ENCODE measurements at regions not wholly inside any gene's neighbourhood (a gene's known extent, or its start where the extent isn't known, plus 50 kb on each side); places are given as distances from the start of the nearest gene placed in this dataset.
"Not testable (repeated sequence)": the region's sequence is repeated elsewhere in the genome, so short reads cannot be mapped to it uniquely, and the experiment has no call there.

DNA sequence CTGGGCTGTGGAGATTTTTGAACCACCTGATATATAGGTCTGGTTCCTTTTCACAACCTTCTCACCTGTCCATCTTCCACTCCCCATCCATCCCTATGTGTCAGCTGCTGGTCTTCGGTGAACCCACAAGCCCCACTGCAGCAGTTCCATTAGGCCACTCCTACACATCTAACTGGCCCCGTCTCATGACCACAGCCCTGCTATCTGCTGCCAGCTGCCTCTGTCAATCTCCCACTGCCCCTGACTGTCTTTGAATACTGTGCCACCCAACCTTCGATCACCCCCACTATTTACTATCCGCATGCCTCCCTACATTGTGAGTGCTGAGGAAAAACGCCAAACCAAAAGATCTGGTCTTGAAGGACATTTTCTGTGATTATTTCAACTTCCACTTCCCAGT, 795.4 kb downstream of the IGSF11 start:
- Mint-ChIP-seq H3K4me1 (ENCODE audit: low read depth) (no peaks in the 10 kb centered on the region), H3K36me3 (no peaks in the 10 kb centered on the region), H3K27ac (no peak overlapping the region), H3K9me3 (no peaks in the 10 kb centered on the region), H3K4me3 (no peak overlapping the region), H3K27me3 (no peaks in the 10 kb centered on the region)
- intact Hi-C loops (cut with micrococcal nuclease): no loop called here
- no peak for DNase-seq
- ChIA-PET CTCF (no interaction called here), POLR2A (no interaction called here)

DNA sequence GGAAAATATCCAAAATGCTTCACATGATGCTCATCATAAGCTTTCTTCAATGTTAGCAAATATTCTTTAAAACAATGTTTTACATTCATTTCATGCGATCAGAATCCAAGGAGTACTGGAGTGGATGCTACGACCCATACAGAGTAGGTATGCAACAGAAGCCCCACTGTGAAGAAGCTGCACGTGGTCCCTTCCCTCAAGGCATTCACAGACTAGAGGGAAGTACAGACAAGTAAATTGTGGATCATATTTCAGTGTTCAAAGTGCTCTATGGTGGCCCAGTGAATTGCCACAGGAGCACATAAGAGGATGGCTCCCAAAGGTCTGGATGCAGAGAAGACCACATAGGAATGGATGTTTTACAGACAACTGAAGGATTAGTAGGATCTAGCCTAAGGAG, 789.9 kb downstream of the IGSF11 start:
- Mint-ChIP-seq H3K9me3 (peaks cover 2% of the 10 kb centered on the region), H3K27ac (no peak overlapping the region), H3K27me3 (no peaks in the 10 kb centered on the region), H3K36me3 (no peaks in the 10 kb centered on the region), H3K4me1 (ENCODE audit: low read depth) (no peaks in the 10 kb centered on the region), H3K4me3 (no peak overlapping the region)
- intact Hi-C loops (cut with micrococcal nuclease): no loop called here
- no peak for DNase-seq
- ChIA-PET CTCF (no interaction called here), POLR2A (interaction anchor here (0.5 kb wide), 1 partner anchor 32 kb away, joined by 3 read pairs; no protein-coding TSS in a partner anchor)

DNA sequence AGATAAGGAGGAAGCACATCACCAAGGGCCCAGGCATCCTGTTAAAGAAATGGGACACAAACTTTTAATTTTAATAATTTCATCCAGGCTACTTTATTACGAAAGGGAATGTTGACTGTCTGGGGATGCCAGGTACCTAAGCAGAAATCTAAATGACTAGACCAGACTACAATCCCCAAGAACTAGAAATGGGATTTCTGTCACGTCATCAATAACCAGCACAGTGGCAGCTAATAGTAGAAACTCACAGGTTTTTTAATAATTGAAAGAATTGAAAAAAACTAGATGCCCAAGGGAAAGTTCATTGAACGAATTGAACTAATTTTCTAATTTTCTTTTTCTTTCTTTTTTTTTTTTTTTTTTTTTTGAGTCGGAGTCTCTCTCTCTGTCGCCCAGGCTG, 789.3 kb downstream of the IGSF11 start:
- ChIA-PET POLR2A (interaction anchor here (0.5 kb wide), 1 partner anchor 31 kb away, joined by 3 read pairs; no protein-coding TSS in a partner anchor), CTCF (no interaction called here)
- no peak overlapping the region for H3K4me3 Mint-ChIP-seq
- no peaks in the 10 kb centered on the region for H3K4me1 Mint-ChIP-seq (ENCODE audit: low read depth)
- intact Hi-C loops (cut with micrococcal nuclease): no loop called here
- no peak overlapping the region for H3K27ac Mint-ChIP-seq
- H3K9me3 Mint-ChIP-seq: peaks cover 2% of the 10 kb centered on the region
- H3K27me3 Mint-ChIP-seq: no peaks in the 10 kb centered on the region
- no peaks in the 10 kb centered on the region for H3K36me3 Mint-ChIP-seq
- DNase-seq: no peak

DNA sequence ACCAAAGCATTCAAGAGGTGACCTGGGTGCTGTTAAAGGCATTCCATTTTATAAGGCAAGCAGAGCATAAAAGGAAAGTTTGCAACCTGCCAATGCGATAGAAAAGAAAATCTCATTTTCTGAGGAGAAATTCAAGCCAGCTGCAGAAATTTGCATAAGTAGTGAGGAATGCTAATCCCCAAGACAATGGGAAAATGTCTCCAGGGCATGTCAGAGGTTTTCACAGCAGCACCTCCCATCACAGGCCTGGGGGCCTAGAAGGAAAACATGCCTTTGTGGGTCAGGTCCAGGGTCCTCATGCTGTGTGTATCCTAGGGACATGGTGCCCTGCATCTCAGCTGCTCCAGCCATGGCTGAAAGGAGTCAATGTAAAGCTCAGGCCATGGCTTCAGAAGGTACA, 775.8 kb downstream of the IGSF11 start:
- CTCF ChIA-PET; H3K27ac Mint-ChIP-seq; H3K27me3 Mint-ChIP-seq; POLR2A ChIA-PET; DNase-seq; H3K36me3 Mint-ChIP-seq; H3K4me1 Mint-ChIP-seq (ENCODE audit: low read depth); H3K4me3 Mint-ChIP-seq; intact Hi-C loops (cut with micrococcal nuclease): not testable (repeated sequence)
- peaks cover 16% of the 10 kb centered on the region for H3K9me3 Mint-ChIP-seq

DNA sequence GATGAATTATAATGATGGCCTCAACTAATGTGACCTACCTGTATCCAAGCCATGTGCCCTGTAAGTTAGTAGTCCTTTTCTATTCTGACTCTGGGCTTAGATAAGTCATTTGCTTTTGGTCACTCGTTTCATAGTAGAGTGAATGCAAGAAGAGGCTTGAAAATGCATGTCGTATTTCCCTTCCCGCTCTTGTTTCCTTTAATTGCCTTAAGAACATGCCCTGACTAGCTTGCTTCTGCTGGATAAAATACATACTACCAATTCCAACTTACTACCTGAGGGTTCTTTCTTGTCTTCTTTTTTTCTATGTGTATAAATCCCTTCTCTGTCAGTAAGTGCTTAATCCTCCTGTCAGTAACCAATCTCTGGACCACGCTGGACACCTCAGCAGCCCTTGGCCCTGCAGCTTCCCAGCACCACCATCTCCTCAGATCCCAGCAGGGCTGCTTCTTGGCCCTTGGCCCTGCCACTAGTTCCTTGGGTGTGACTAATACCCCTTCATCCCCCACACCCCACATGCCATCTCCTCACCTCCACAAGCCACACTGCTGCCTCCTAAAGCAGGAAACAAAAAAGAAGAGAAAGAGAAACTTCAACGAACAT, 771.7 kb downstream of the IGSF11 start:
- DNase-seq: no peak
- Mint-ChIP-seq H3K4me1 (ENCODE audit: low read depth) (no peaks in the 10 kb centered on the region), H3K9me3 (peaks cover 22% of the 10 kb centered on the region), H3K36me3 (no peaks in the 10 kb centered on the region), H3K4me3 (no peak overlapping the region), H3K27ac (no peak overlapping the region), H3K27me3 (no peaks in the 10 kb centered on the region)
- ChIA-PET POLR2A (no interaction called here), CTCF (no interaction called here)
- intact Hi-C loops (cut with micrococcal nuclease): no loop called here

DNA sequence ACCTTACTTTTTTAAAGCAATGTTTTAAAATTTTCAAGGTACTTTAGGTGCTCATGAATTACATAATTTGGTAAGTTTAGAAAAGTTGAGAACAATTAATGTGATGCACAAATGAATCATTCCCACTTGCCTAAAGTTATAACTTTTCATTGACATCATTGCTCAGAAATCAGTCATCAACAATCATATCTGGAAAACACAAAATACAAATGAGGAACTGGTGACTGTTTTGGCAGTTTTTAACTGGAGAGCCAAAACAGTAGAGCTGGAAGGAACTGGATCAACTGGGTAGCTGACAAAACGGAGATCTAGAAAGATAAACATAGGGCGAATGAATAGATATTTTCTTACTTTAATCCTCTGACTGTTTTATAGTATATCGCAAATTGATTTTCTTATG, 767.1 kb downstream of the IGSF11 start:
- Mint-ChIP-seq H3K9me3 (peaks cover 19% of the 10 kb centered on the region), H3K4me3 (no peak overlapping the region), H3K27me3 (no peaks in the 10 kb centered on the region), H3K4me1 (ENCODE audit: low read depth) (no peaks in the 10 kb centered on the region), H3K27ac (no peak overlapping the region), H3K36me3 (no peaks in the 10 kb centered on the region)
- intact Hi-C loops (cut with micrococcal nuclease): no loop called here
- DNase-seq: no peak
- ChIA-PET CTCF (no interaction called here), POLR2A (no interaction called here)

DNA sequence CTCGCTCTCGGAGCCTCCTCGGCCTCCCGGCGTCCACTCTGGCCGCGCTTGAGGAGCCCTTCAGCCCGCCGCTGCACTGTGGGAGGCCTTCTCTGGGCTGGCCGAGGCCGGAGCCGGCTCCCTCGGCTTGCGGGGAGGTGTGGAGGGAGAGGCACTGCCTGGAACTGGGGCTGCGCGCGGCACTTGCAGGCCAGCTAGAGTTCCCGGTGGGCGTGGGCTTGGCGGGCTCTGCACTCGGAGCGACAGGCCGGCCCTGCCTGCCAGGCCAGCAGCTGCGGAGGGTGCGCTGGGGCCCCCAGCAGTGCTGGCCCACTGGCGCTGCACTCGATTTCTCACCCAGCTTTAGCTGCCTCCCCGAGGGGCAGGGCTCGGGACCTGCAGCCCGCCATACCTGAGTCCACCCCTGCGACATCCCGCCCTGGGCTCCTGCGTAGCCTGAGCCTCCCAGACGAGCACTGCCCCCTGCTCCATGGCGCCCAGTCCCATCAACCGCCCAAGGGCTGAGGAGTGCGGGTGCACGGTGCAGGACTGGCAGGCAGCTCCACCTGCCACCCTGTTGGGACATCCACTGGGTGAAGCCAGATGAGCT, 765.0 kb downstream of the IGSF11 start:
- CTCF ChIA-PET: no interaction called here
- DNase-seq: no peak
- Mint-ChIP-seq H3K36me3 (no peaks in the 10 kb centered on the region), H3K9me3 (peaks cover 14% of the 10 kb centered on the region), H3K4me3 (no peak overlapping the region), H3K27me3 (no peaks in the 10 kb centered on the region), H3K27ac (no peak overlapping the region), H3K4me1 (ENCODE audit: low read depth) (no peaks in the 10 kb centered on the region)
- POLR2A ChIA-PET: no interaction called here
- intact Hi-C loops (cut with micrococcal nuclease): no loop called here

DNA sequence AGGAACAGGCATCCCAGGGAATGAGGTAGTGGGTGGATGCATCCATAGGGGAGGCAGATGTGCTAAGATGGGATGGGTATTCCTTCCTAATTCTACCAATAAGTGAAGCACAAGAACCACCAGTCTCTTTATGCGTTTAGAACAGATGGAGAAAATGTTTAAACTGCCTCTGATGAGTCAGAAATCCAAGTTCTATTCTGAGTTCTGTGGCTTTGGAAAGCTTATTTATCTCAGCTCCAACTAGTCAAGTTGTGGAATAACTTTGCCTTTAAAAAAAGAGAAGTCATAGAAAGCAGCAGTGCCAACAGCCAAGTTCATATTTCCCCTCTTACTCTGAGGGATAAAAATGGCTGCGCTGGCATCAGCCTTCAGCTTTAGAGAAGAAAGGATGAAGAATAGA, 761.7 kb downstream of the IGSF11 start:
- Mint-ChIP-seq H3K4me1 (ENCODE audit: low read depth) (no peaks in the 10 kb centered on the region), H3K27me3 (no peaks in the 10 kb centered on the region), H3K4me3 (no peak overlapping the region), H3K27ac (no peak overlapping the region), H3K9me3 (peaks cover 12% of the 10 kb centered on the region), H3K36me3 (no peaks in the 10 kb centered on the region)
- ChIA-PET POLR2A (no interaction called here), CTCF (no interaction called here)
- no peak for DNase-seq
- intact Hi-C loops (cut with micrococcal nuclease): no loop called here

DNA sequence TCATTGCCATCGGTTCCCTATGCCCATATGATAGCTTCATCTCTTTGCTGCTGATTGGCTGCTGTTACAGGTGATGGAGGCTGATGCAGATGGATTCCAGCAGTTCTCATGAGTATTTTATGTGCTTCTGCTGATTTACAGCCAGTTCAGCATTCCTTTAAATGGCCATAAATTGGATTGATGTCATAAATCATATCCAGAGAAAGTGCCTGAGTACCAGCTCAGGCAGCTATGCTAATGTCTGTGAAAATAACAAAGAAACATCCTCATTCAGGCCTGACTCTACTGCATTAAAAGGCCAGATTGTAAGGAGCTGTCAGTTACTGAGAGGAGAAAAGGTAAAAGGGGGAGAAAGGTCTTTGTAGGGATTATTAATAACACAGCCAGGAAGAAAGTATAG, 756.8 kb downstream of the IGSF11 start:
- Mint-ChIP-seq H3K9me3 (peaks cover 10% of the 10 kb centered on the region), H3K27ac (no peak overlapping the region), H3K4me3 (no peak overlapping the region), H3K36me3 (no peaks in the 10 kb centered on the region), H3K27me3 (no peaks in the 10 kb centered on the region), H3K4me1 (ENCODE audit: low read depth) (no peaks in the 10 kb centered on the region)
- no peak for DNase-seq
- POLR2A ChIA-PET: no interaction called here
- CTCF ChIA-PET: no interaction called here
- intact Hi-C loops (cut with micrococcal nuclease): no loop called here

DNA sequence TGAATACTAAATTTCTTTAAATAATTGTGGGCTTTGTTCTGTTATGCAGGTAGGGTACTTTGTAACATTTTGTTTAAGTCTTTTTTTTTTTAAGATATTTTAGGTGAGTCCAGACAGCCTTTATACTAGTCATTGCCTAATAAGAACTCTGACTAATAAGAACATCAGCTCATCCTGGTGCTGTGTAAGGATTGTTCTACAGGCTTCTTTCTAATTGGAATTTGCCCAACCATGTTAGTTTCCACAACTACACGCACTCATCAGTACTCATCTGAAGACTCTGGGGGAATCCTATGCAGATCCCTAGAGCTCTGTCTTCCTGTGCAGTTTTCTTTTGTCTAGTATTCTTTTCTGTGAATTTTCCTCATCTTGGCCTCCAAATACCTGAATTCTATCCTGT, 741.8 kb downstream of the IGSF11 start:
- intact Hi-C loops (cut with micrococcal nuclease): no loop called here

DNA sequence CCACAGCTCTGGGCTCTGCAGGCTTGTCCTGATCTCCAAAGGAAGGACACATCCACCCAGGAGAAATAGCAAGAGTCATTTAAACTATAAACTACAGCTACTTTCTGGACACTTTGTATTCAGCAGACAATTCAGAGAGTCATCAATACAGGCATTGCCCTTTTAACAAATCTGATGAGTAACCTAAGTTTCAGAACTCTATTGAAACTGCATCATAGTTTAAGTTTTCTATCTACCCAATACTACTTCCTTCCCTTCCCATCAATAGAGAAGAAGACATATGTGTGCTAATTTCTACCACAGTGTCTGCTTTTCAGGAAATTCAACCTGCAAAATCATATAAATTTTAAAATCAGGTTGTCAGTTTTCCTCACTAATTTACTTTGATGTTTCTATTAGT, 736.5 kb downstream of the IGSF11 start:
- H3K27me3 Mint-ChIP-seq: no peaks in the 10 kb centered on the region
- H3K27ac Mint-ChIP-seq: no peak overlapping the region
- H3K9me3 Mint-ChIP-seq: peaks cover 4% of the 10 kb centered on the region
- H3K36me3 Mint-ChIP-seq: no peaks in the 10 kb centered on the region
- DNase-seq: no peak
- H3K4me3 Mint-ChIP-seq: no peak overlapping the region
- intact Hi-C loops (cut with micrococcal nuclease): no loop called here
- POLR2A ChIA-PET: no interaction called here
- CTCF ChIA-PET: no interaction called here
- no peaks in the 10 kb centered on the region for H3K4me1 Mint-ChIP-seq (ENCODE audit: low read depth)

More for the DNA sequence above, 741.8 kb downstream of the IGSF11 start:
- no peaks in the 10 kb centered on the region for H3K27me3 Mint-ChIP-seq
- no peaks in the 10 kb centered on the region for H3K36me3 Mint-ChIP-seq
- H3K4me3 Mint-ChIP-seq: no peak overlapping the region
- no peaks in the 10 kb centered on the region for H3K4me1 Mint-ChIP-seq (ENCODE audit: low read depth)
- POLR2A ChIA-PET: no interaction called here
- H3K27ac Mint-ChIP-seq: no peak overlapping the region
- peaks cover 15% of the 10 kb centered on the region for H3K9me3 Mint-ChIP-seq
- CTCF ChIA-PET: no interaction called here
- no peak for DNase-seq

DNA sequence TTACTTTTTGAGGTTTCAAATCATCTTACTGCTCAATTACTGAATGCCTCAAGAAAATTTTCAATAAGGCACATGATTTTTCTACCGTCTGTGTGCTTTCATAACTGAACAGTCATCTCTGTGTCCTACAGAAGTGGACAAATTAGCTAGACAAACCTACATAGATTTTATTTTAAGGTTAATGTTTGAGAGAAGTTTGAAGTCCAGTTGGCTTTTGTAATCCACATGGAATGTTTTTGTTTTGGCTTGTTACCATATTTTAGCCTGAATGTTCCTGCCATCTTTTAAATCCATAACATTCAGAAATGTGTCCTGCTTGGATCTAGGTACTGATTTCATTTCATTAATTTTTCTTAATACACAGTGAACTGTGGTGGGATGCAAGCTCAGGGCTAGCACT, 730.1 kb downstream of the IGSF11 start:
- Mint-ChIP-seq H3K27me3 (no peaks in the 10 kb centered on the region), H3K36me3 (no peaks in the 10 kb centered on the region), H3K27ac (no peak overlapping the region), H3K9me3 (no peaks in the 10 kb centered on the region), H3K4me3 (no peak overlapping the region), H3K4me1 (ENCODE audit: low read depth) (no peaks in the 10 kb centered on the region)
- intact Hi-C loops (cut with micrococcal nuclease): no loop called here
- ChIA-PET POLR2A (no interaction called here), CTCF (no interaction called here)
- DNase-seq: no peak

DNA sequence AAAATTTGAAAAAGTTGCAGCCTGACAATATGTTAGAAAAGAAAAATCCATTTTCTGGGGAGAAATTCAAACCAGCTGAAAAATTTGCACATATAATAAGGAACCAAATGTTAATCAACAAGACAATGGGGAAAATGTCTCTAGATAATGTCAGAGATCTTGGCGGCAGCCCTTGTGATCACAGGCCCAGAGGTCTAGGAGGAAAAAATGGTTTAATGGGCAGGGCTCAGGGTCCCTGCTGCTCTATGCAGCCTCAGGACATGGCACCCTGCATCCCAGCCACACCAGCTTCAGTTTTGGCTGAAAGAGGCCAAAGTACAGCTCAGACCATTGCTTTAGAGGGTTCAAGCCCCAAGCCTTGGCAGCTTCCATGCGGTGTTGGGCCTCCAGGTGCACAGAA, 701.9 kb downstream of the IGSF11 start:
- H3K9me3 Mint-ChIP-seq: peaks cover 32% of the 10 kb centered on the region
- H3K36me3 Mint-ChIP-seq: no peaks in the 10 kb centered on the region
- intact Hi-C loops (cut with micrococcal nuclease): no loop called here
- H3K27me3 Mint-ChIP-seq: no peaks in the 10 kb centered on the region
- no peak for DNase-seq
- no peaks in the 10 kb centered on the region for H3K4me1 Mint-ChIP-seq (ENCODE audit: low read depth)
- ChIA-PET CTCF (no interaction called here), POLR2A (no interaction called here)
- H3K27ac Mint-ChIP-seq: no peak overlapping the region
- H3K4me3 Mint-ChIP-seq: no peak overlapping the region
